HEK293 (cell line): ENCODE measurements at regions not wholly inside any gene's neighbourhood (a gene's known extent, or its start where the extent isn't known, plus 50 kb on each side); places are given as distances from the start of the nearest gene placed in this dataset.

Experiments used
- CTCF ChIA-PET: fragments of 350-600 bp; formaldehyde crosslinking; extraction: SDS; loops from one replicate; lab custom pipeline; 2021; ENCODE audit warnings: antibody characterized with exemption; lab: Yijun Ruan, JAX
- POLR2A ChIA-PET: fragments of 300-600 bp; formaldehyde crosslinking; extraction: SDS; loops from one replicate; lab custom pipeline; 2020; ENCODE audit warnings: antibody characterized with exemption, inconsistent platforms; lab: Yijun Ruan, JAX
- H3K27ac ChIP-seq: fragments of 200-500 bp; sonication (Bioruptor generic); 2 replicates; pipeline ENCODE4 v1.5.1; 2014; ENCODE audit warnings: low read depth, low read length, control low read depth, inconsistent platforms; ENCODE audit errors: extremely low read depth
- H3K36me3 ChIP-seq, 2 experiments: fragments of 200-500 bp in 1 of 2; sonication (Bioruptor generic) in 1 of 2; 1 replicate in 1 of 2; 2 replicates in 1 of 2; pipeline ENCODE4 v1.5.1; 2014 to 2017; ENCODE audit warnings: inconsistent platforms in 2 of 2, low read length in 2 of 2; ENCODE audit not compliant: control insufficient read depth in 2 of 2, insufficient read depth in 1 of 2
- H3K4me1 ChIP-seq: fragments of 200-500 bp; sonication (Bioruptor generic); 2 replicates; pipeline ENCODE4 v1.5.1; 2014; ENCODE audit warnings: mild to moderate bottlenecking, low read length, inconsistent platforms; ENCODE audit not compliant: control insufficient read depth, insufficient read depth
- H3K4me3 ChIP-seq: 2 replicates; pipeline ENCODE4 v1.5.1; 2011; ENCODE audit warnings: low read depth, mild to moderate bottlenecking, control low read depth, low read length, moderate library complexity
- H3K9me3 ChIP-seq: fragments of 200-500 bp; sonication (Bioruptor generic); 2 replicates; pipeline ENCODE4 v1.5.1; 2014; ENCODE audit warnings: low read depth, low read length, inconsistent platforms; ENCODE audit not compliant: control insufficient read depth, insufficient read depth
- KLF8 ChIP-seq: fragments of 450-650 bp; formaldehyde crosslinking; IDR thresholded peaks from 2 replicates; pipeline ENCODE4 v1.5.1; 2016; ENCODE audit warnings: missing biosample characterization, missing genetic modification characterization
- REPIN1 ChIP-seq: fragments of 450-650 bp; formaldehyde crosslinking; IDR thresholded peaks from 2 replicates; pipeline ENCODE4 v1.5.1; 2017; ENCODE audit warnings: missing biosample characterization, missing genetic modification characterization, low read depth
- ZFP41 ChIP-seq: fragments of 450-650 bp; formaldehyde crosslinking; IDR thresholded peaks from 2 replicates; pipeline ENCODE4 v1.5.1; 2016; ENCODE audit warnings: missing biosample characterization, missing genetic modification characterization, borderline replicate concordance
- ZNF114 ChIP-seq: fragments of 450-650 bp; formaldehyde crosslinking; IDR thresholded peaks from 2 replicates; pipeline ENCODE4 v1.5.0; 2017; ENCODE audit warnings: missing biosample characterization, missing genetic modification characterization
- ZNF157 ChIP-seq: fragments of 450-650 bp; formaldehyde crosslinking; IDR thresholded peaks from 2 replicates; pipeline ENCODE4 v1.5.1; 2016; ENCODE audit warnings: missing biosample characterization, missing genetic modification characterization
- ZNF16 ChIP-seq: fragments of 450-650 bp; formaldehyde crosslinking; IDR thresholded peaks from 2 replicates; pipeline ENCODE4 v1.5.1; 2016; ENCODE audit warnings: low read depth, missing biosample characterization, missing genetic modification characterization
- ZNF2 ChIP-seq: fragments of 450-650 bp; formaldehyde crosslinking; IDR thresholded peaks from 2 replicates; pipeline ENCODE4 v1.5.1; 2016; ENCODE audit warnings: missing biosample characterization, missing genetic modification characterization
- ZNF274 ChIP-seq, 2 experiments: fragments of 200-500 bp in 1 of 2; fragments of 450-650 bp in 1 of 2; sonication (Bioruptor generic) in 1 of 2; formaldehyde crosslinking in 1 of 2; IDR thresholded peaks; 2 replicates each; pipeline versions ENCODE4 v1.5.1 to v1.6.1; 2014 to 2016; ENCODE audit warnings: borderline replicate concordance in 1 of 2, inconsistent platforms in 1 of 2, low read length in 1 of 2, missing biosample characterization in 1 of 2, missing genetic modification characterization in 1 of 2
- ZNF530 ChIP-seq: fragments of 450-650 bp; formaldehyde crosslinking; IDR thresholded peaks from 2 replicates; pipeline ENCODE4 v1.5.1; 2016; ENCODE audit warnings: low read depth, missing biosample characterization, missing genetic modification characterization
- ZNF560 ChIP-seq: fragments of 450-650 bp; formaldehyde crosslinking; IDR thresholded peaks from 2 replicates; pipeline ENCODE4 v1.5.1; 2017; ENCODE audit warnings: missing biosample characterization, missing genetic modification characterization, borderline replicate concordance
- ZNF610 ChIP-seq: fragments of 450-650 bp; formaldehyde crosslinking; IDR thresholded peaks from 2 replicates; pipeline ENCODE4 v1.5.1; 2016; ENCODE audit warnings: missing biosample characterization, missing genetic modification characterization, borderline replicate concordance
- ZNF621 ChIP-seq: fragments of 450-650 bp; formaldehyde crosslinking; IDR thresholded peaks from 2 replicates; pipeline ENCODE4 v1.5.1; 2017; ENCODE audit warnings: missing biosample characterization, missing genetic modification characterization
- ZNF658 ChIP-seq: fragments of 450-650 bp; formaldehyde crosslinking; IDR thresholded peaks from 2 replicates; pipeline ENCODE4; 2016; ENCODE audit warnings: missing biosample characterization, missing genetic modification characterization
- ZNF747 ChIP-seq: fragments of 450-650 bp; formaldehyde crosslinking; IDR thresholded peaks from 2 replicates; pipeline ENCODE4 v1.5.1; 2016; ENCODE audit warnings: missing biosample characterization, missing genetic modification characterization
- ZNF843 ChIP-seq: fragments of 450-650 bp; formaldehyde crosslinking; IDR thresholded peaks from 2 replicates; pipeline ENCODE4 v1.5.1; 2016; ENCODE audit warnings: missing biosample characterization, missing genetic modification characterization
- TF ChIP-seq, protein P1 (sequence below): fragments of 450-650 bp; formaldehyde crosslinking; conservative IDR thresholded peaks from 2 replicates; pipeline ENCODE4 v1.5.1; 2016; ENCODE audit warnings: low read depth, missing biosample characterization, missing genetic modification characterization
- TF ChIP-seq, protein P2 (sequence below): fragments of 450-650 bp; formaldehyde crosslinking; optimal IDR thresholded peaks from 2 replicates; pipeline ENCODE3; 2016; ENCODE audit warnings: missing biosample characterization, mild to moderate bottlenecking, missing genetic modification characterization
- TF ChIP-seq, protein P3 (sequence below): fragments of 450-650 bp; formaldehyde crosslinking; IDR thresholded peaks from 2 replicates; pipeline ENCODE4 v1.5.1; 2016; ENCODE audit warnings: missing biosample characterization, missing genetic modification characterization, borderline replicate concordance
- TF ChIP-seq, protein P4 (sequence below): fragments of 450-650 bp; formaldehyde crosslinking; IDR thresholded peaks from 2 replicates; pipeline ENCODE4; 2016; ENCODE audit warnings: missing biosample characterization, missing genetic modification characterization
- TF ChIP-seq, protein P5 (sequence below): fragments of 450-650 bp; formaldehyde crosslinking; IDR thresholded peaks from 2 replicates; pipeline ENCODE4 v1.5.1; 2016; ENCODE audit warnings: missing biosample characterization, missing genetic modification characterization

- TF ChIP-seq ZNF621 (tag by site-specific recombination) (no peak), ZNF610 (tag by site-specific recombination) (no peak), REPIN1 (tag by site-specific recombination) (no peak), ZNF157 (tag by site-specific recombination) (no peak), ZNF274 (IDR thresholded peaks at IDR 0.05; ENCODE audit: low read length) (no peak), ZNF274 (tag by site-specific recombination; IDR thresholded peaks at IDR 0.05; ENCODE audit: borderline replicate concordance) (no peak), ZNF2 (tag by site-specific recombination) (no peak), ZNF16 (no peak), ZNF747 (tag by site-specific recombination) (no peak), ZNF658 (tag by site-specific recombination) (no peak), ZNF560 (tag by site-specific recombination) (no peak), ZNF843 (no peak), ZNF114 (tag by site-specific recombination) (no peak), ZFP41 (tag by site-specific recombination) (no peak), ZNF530 (tag by site-specific recombination) (no peak), KLF8 (no peak)
- TF ChIP-seq, protein P1, sequence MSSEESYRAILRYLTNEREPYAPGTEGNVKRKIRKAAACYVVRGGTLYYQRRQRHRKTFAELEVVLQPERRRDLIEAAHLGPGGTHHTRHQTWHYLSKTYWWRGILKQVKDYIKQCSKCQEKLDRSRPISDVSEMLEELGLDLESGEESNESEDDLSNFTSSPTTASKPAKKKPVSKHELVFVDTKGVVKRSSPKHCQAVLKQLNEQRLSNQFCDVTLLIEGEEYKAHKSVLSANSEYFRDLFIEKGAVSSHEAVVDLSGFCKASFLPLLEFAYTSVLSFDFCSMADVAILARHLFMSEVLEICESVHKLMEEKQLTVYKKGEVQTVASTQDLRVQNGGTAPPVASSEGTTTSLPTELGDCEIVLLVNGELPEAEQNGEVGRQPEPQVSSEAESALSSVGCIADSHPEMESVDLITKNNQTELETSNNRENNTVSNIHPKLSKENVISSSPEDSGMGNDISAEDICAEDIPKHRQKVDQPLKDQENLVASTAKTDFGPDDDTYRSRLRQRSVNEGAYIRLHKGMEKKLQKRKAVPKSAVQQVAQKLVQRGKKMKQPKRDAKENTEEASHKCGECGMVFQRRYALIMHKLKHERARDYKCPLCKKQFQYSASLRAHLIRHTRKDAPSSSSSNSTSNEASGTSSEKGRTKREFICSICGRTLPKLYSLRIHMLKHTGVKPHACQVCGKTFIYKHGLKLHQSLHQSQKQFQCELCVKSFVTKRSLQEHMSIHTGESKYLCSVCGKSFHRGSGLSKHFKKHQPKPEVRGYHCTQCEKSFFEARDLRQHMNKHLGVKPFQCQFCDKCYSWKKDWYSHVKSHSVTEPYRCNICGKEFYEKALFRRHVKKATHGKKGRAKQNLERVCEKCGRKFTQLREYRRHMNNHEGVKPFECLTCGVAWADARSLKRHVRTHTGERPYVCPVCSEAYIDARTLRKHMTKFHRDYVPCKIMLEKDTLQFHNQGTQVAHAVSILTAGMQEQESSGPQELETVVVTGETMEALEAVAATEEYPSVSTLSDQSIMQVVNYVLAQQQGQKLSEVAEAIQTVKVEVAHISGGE (tag by site-specific recombination): no peak
- TF ChIP-seq, protein P2, sequence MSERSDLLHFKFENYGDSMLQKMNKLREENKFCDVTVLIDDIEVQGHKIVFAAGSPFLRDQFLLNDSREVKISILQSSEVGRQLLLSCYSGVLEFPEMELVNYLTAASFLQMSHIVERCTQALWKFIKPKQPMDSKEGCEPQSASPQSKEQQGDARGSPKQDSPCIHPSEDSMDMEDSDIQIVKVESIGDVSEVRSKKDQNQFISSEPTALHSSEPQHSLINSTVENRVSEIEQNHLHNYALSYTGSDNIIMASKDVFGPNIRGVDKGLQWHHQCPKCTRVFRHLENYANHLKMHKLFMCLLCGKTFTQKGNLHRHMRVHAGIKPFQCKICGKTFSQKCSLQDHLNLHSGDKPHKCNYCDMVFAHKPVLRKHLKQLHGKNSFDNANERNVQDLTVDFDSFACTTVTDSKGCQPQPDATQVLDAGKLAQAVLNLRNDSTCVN: no peak
- TF ChIP-seq, protein P3, sequence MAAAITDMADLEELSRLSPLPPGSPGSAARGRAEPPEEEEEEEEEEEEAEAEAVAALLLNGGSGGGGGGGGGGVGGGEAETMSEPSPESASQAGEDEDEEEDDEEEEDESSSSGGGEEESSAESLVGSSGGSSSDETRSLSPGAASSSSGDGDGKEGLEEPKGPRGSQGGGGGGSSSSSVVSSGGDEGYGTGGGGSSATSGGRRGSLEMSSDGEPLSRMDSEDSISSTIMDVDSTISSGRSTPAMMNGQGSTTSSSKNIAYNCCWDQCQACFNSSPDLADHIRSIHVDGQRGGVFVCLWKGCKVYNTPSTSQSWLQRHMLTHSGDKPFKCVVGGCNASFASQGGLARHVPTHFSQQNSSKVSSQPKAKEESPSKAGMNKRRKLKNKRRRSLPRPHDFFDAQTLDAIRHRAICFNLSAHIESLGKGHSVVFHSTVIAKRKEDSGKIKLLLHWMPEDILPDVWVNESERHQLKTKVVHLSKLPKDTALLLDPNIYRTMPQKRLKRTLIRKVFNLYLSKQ: no peak
- TF ChIP-seq, protein P4, sequence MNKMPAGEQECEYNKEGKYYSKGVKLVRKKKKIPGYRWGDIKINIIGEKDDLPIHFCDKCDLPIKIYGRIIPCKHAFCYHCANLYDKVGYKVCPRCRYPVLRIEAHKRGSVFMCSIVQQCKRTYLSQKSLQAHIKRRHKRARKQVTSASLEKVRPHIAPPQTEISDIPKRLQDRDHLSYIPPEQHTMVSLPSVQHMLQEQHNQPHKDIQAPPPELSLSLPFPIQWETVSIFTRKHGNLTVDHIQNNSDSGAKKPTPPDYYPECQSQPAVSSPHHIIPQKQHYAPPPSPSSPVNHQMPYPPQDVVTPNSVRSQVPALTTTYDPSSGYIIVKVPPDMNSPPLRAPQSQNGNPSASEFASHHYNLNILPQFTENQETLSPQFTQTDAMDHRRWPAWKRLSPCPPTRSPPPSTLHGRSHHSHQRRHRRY (tag by site-specific recombination): no peak
- TF ChIP-seq, protein P5, sequence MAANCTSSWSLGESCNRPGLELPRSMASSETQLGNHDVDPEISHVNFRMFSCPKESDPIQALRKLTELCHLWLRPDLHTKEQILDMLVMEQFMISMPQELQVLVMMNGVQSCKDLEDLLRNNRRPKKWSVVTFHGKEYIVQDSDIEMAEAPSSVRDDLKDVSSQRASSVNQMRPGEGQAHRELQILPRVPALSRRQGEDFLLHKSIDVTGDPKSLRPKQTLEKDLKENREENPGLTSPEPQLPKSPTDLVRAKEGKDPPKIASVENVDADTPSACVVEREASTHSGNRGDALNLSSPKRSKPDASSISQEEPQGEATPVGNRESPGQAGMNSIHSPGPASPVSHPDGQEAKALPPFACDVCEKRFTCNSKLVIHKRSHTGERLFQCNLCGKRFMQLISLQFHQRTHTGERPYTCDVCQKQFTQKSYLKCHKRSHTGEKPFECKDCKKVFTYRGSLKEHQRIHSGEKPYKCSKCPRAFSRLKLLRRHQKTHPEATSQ (tag by site-specific recombination): no peak
- TF ChIP-seq, all 188 proteins: peak for 0
- peaks cover 6% of the 10 kb centered on the region; the same call in 1 of the 2 replicates for H3K4me1 ChIP-seq
- no peak overlapping the region for H3K27ac ChIP-seq
- no peaks in the 10 kb centered on the region for H3K9me3 ChIP-seq
- no peak overlapping the region for H3K4me3 ChIP-seq
- ChIA-PET POLR2A (interaction anchor here (1.0 kb wide), 1 partner anchor 10 kb away, joined by 3 read pairs; no protein-coding TSS in a partner anchor), CTCF (no interaction called here)
- H3K36me3 ChIP-seq: no peaks in the 10 kb centered on the region
Measured at GRCh38 chr5:159864885-159865691, 51.2 kb upstream of the ADRA1B start.
